Omental fat pad (tissue), 3 donors: ENCODE measurements at regions not wholly inside any gene's neighbourhood (a gene's known extent, or its start where the extent isn't known, plus 50 kb on each side); places are given as distances from the start of the nearest gene placed in this dataset.

Experiments
- ATAC-seq: fragments of 150-250 bp; one replicate; pipeline ENCODE4 v1.9.1; 2016; ENCODE audit warnings: mild to moderate bottlenecking, moderate library complexity; ENCODE audit not compliant: low FRiP score
- DNase-seq: peaks from one replicate; pipeline ENCODE4 v3.0.0-alpha.2; 2019; ENCODE audit warnings: low spot score
- TF ChIP-seq, protein P1 (sequence below), 3 donors: fragments of 450-650 bp; IDR thresholded peaks; one replicate each; pipeline ENCODE4 v1.5.1; 2016 to 2017; ENCODE audit warnings: antibody characterized with exemption in 3 of 3, mild to moderate bottlenecking in 3 of 3, moderate library complexity in 2 of 3

DNA sequence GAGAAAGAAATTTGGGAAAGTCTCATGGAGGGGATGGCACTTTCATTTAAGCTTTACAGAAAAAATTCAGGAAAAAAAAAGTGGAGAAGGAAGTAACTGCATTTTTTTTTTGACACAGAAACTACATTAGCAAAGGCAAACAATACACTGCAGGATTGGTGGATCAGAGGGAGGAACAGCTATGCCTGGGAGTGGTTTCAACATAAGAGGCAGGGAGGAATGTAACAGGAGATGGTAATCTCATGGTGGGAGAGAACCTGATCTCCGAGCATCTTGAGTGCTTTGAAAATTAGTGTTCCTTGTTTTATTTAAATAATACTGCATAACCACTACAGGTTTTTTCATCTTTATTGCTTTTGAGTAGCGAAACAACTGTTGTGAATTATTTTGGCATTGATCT lies 249.4 kb downstream of the FAM170A start:
- TF ChIP-seq, protein P1, sequence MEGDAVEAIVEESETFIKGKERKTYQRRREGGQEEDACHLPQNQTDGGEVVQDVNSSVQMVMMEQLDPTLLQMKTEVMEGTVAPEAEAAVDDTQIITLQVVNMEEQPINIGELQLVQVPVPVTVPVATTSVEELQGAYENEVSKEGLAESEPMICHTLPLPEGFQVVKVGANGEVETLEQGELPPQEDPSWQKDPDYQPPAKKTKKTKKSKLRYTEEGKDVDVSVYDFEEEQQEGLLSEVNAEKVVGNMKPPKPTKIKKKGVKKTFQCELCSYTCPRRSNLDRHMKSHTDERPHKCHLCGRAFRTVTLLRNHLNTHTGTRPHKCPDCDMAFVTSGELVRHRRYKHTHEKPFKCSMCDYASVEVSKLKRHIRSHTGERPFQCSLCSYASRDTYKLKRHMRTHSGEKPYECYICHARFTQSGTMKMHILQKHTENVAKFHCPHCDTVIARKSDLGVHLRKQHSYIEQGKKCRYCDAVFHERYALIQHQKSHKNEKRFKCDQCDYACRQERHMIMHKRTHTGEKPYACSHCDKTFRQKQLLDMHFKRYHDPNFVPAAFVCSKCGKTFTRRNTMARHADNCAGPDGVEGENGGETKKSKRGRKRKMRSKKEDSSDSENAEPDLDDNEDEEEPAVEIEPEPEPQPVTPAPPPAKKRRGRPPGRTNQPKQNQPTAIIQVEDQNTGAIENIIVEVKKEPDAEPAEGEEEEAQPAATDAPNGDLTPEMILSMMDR (IDR thresholded peaks at IDR 0.05): no peak
- no peak for DNase-seq
- no peak for ATAC-seq

DNA sequence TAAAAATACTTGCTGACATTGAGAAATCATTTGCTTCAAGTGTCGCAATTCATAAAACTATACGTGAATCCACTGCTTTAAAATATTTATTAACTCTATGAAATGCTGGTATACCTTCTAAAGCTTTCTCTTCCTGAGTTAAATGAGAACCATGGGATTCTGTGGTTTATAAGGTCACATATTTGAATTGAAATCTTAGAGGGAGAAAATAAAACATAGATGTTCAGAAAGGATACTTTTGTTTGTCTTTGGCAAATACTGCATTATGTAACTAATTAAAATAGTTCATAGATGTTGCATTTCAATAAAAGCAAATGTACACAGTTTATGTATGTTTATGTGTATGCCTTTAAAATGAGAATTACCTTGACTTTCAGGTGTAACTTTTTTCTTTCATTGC lies 250.1 kb downstream of the FAM170A start:
- DNase-seq (no peak), ATAC-seq (no peak)
- TF ChIP-seq, protein P1 (IDR thresholded peaks at IDR 0.05): no peak

DNA sequence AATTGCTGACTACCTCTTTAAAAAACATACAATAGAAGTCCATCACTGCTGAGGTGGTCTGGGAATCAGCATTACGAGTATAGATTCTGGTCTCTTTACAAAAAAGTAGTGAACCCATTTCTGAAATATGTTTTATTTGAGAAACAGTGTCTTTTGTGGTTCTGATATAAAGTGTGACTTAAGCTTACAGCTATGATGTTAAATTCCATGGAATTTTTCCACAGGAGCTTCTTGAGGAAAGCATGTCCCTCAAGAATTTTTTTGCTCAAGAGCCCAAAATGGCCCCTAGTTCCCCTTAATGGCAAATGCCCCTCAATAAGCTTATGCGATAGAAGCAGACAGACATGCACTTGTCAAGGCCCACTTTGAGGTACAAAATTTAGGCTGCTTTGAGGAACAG lies 265.7 kb downstream of the FAM170A start:
- ATAC-seq: no peak
- TF ChIP-seq, protein P1 (IDR thresholded peaks at IDR 0.05): no peak
- no peak for DNase-seq

DNA sequence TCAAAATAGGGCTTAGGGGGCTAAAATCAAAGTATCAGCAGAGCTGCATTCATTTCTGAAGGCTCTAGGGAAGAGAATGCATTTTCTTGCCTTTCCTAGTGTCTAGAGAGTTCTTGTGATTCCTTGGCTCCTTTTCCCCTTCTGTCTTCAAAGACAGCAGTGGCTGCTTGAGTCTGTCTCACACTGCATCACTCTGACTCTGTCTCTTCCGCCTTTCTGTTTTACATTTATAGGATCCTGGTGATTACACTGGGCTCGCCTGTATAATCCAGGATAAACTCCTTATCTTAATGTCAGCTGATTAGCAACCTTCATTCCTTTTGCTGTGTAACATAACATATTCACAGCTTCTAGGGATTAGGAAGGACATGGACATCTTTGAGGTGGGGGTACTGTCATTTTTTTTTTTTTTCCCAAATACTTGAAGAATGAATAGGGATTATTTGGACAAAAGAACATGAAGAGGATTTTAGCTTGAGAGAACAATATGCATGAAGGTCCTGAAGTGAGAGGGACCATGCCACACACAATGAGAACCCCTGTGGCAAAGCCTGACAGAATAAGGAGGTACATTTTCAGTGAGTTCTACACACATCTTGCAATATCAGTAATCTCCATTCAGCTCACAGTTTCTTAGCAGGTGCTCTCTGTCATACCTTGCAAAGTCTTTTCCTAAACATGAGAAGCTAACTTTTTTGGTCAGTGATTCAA lies 267.6 kb downstream of the FAM170A start:
- DNase-seq: no peak
- TF ChIP-seq, protein P1 (IDR thresholded peaks at IDR 0.05): no peak
- no peak for ATAC-seq

DNA sequence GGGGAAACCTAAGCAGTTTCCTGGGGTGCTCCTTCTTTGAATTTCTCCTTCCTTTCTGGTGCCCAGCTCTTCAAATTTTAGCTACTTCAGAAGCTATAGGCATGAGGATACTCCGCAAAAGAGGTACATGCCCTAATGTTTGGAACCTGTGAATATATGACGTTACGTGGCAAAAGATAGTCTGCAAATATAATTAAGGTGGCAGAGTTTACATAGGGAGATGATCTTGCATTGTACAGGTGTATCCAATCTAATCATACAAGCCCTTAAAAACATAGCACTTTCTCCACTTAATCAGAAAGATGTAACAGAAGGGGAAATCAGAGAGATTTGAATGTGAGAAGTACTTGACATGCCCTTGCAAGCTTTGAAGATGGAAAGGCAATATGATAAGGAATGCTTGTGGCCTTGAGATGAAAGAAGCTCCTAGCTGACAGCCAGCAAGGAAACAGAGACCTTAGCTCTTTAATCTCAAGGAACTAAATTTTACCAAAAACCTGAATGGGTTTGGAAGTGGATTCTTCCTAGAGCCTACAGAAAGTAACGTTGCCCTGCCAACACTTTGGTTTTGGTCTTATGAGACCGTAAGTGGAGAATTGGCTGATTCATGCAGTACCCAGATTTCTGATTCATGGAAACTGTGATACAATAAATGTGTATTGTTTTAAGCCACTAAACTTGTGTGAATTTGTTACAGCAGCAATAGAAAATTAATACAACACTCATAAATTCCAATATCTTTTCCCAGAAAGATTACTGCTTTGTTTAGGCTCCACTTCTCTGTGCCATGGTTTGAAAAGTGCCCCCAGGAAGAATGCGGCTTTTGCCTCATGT lies 268.4 kb downstream of the FAM170A start:
- DNase-seq: no peak
- TF ChIP-seq, protein P1 (IDR thresholded peaks at IDR 0.05): no peak
- no peak for ATAC-seq

DNA sequence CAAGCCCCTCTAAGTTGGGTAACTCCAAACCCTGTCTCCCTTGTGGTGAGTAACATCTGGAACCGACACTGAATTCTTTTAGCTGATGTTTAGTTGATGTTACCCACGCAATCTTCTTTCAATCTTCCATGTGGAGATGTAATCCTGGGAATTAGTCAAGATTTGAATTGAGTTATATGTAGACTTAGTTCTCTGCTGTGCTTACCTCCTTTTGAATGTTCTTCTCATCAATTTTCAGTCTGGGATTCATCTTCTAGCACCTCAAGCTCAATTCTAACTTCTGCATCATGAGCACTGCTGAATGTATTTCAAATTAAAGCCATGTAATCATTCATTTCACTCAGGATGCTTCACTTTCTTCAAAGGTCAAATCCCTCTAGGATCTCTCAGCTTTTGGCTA lies 270.6 kb downstream of the FAM170A start:
- ATAC-seq (no peak), DNase-seq (no peak)
- TF ChIP-seq, protein P1 (IDR thresholded peaks at IDR 0.05): no peak
